GM13976 (cell line): ENCODE measurements at regions not wholly inside any gene's neighbourhood (a gene's known extent, or its start where the extent isn't known, plus 50 kb on each side); places are given as distances from the start of the nearest gene placed in this dataset.

Experiments used
- DNase-seq: peaks from one replicate; pipeline ENCODE4 v3.0.0; 2012; ENCODE audit warnings: low spot score
- CTCF ChIP-seq: IDR thresholded peaks from 2 replicates; pipeline ENCODE4 v1.5.1; 2012; ENCODE audit warnings: borderline replicate concordance, mild to moderate bottlenecking; ENCODE audit not compliant: insufficient read depth; ENCODE audit errors: extremely low read depth, missing control alignments, control extremely low read depth
- in situ Hi-C: fragments of 300-500 bp; cut with MboI; formaldehyde crosslinking; loops from one replicate; pipeline ENCODE4 v1.12.0; 2022; ENCODE audit warnings: low sequenced_read_pairs, mixed read lengths, inconsistent platforms; ENCODE audit not compliant: unreplicated experiment

- in situ Hi-C loops: no loop called here
- DNase-seq: peak; percentile 42
- no peak for TF ChIP-seq CTCF
Measured at GRCh38 chr15:69573815-69574475, 121.3 kb downstream of the RPLP1 start.

GRCh38 chr15:69574506-69574905 is 121.9 kb downstream of the RPLP1 start:
- TF ChIP-seq CTCF: no peak
- in situ Hi-C loops: no loop called here
- DNase-seq: no peak

- no peak for DNase-seq
- TF ChIP-seq CTCF: no peak
- in situ Hi-C loops: no loop called here
Measured at GRCh38 chr15:69575387-69575786, 122.8 kb downstream of the RPLP1 start.

DNA sequence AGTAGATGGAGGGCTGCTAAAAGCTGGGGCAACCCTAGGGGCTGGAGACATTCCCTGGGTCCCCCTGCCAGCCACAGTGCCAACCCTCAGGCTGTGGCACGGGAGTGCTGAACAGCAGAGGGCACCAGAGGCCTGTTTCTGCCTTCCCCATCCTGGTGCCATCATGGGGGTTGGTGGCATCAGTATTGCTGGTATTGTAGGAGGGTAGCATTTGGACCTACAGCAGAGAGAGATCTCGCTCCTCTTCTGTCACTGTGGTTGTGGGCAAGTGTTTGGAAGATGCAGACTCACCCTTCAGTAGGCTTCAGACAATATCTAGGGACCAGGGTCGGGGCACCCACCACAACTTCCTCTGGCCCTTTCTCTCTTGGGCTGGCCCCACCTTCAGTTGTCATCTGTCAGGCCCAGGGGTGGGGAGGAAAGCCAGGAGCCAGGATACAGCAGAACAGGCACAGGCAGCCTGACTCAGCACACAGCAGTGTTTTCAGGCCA is 123.5 kb downstream of the RPLP1 start:
- TF ChIP-seq CTCF: peak; percentile 59
- peak; percentile 45 for DNase-seq
- in situ Hi-C loops: no loop called here

DNA sequence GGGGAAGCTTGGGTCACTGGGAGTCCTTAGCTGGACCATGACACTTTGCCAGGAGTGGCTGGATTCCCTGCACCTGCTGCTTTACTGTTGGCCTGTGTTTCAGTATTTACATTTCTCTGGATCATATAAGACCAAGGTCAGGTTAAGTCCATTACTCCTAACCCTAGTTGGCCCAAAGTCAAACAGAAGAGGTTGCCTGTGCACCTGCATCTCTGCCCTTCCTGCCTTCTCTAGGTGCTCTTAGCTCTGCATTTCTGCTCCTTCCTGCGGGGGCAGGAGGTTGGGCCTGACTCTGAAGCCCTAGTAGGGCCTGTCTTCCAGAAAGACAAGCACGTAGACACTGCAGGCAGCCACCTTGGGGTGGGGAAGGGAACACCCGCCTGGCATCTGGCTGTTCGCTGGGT is 124.3 kb downstream of the RPLP1 start:
- in situ Hi-C loops: no loop called here
- no peak for TF ChIP-seq CTCF
- DNase-seq: no peak

DNA sequence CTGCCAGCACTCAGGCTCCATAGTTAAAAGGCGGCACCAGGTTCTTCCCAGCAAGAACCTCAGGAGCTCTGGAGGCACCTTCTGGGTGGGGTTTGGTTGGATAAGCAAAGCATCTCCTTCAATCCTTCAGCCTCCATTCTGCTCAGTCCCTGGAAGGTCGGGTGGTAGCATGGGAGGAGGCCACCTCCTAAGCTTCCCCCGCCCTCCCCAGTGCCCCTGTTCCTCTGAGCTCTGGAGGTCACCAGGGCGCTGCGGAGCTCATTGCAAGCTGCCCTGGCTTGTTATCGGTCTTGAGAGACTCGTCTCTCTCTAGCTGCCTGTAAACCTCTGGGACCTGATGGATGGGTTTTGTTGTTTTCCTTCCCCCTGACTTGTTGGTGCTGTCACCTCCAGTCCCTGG is 124.8 kb downstream of the RPLP1 start:
- no peak for TF ChIP-seq CTCF
- in situ Hi-C loops: no loop called here

More for the DNA sequence above, 124.8 kb downstream of the RPLP1 start:
- no peak for DNase-seq
